PC-3 (cell line): ENCODE measurements at regions not wholly inside any gene's neighbourhood (a gene's known extent, or its start where the extent isn't known, plus 50 kb on each side); places are given as distances from the start of the nearest gene placed in this dataset.
"Not testable (repeated sequence)": the region's sequence is repeated elsewhere in the genome, so short reads cannot be mapped to it uniquely, and the experiment has no call there.

Source experiments
- EZH2 ChIP-seq: fragments of 300-600 bp; sonication (generic); IDR thresholded peaks from one replicate; pipeline ENCODE4 v1.6.1; 2017; ENCODE audit warnings: antibody characterized with exemption, mild to moderate bottlenecking, low read length; ENCODE audit not compliant: unreplicated experiment
- TF ChIP-seq, protein P1 (sequence below): fragments of 300-600 bp; sonication (generic); conservative IDR thresholded peaks from 2 replicates; pipeline ENCODE4 v1.5.1; 2017; ENCODE audit warnings: antibody characterized with exemption, low read depth, mild to moderate bottlenecking, low read length

DNA sequence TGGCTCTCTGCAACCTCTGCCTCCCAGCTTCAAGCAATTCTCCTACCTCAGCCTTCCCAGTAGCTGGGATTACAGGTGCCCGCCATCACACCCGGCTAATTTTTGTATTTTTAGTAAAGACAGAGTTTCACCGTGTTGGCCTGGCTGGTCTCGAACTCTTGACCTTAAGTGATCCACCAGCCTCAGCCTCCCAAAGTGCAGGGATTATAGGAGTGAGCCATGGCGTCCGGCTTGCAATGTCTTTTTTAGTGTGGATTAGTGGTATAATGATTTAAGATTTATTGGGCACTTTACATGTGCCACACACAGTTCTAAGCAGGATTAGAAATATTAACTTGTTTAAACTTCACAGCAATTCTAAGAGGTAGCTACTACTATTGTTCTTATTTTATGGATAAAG, 353.6 kb upstream of the C2CD4B start:
- TF ChIP-seq EZH2: not testable (repeated sequence)
- TF ChIP-seq, protein P1, sequence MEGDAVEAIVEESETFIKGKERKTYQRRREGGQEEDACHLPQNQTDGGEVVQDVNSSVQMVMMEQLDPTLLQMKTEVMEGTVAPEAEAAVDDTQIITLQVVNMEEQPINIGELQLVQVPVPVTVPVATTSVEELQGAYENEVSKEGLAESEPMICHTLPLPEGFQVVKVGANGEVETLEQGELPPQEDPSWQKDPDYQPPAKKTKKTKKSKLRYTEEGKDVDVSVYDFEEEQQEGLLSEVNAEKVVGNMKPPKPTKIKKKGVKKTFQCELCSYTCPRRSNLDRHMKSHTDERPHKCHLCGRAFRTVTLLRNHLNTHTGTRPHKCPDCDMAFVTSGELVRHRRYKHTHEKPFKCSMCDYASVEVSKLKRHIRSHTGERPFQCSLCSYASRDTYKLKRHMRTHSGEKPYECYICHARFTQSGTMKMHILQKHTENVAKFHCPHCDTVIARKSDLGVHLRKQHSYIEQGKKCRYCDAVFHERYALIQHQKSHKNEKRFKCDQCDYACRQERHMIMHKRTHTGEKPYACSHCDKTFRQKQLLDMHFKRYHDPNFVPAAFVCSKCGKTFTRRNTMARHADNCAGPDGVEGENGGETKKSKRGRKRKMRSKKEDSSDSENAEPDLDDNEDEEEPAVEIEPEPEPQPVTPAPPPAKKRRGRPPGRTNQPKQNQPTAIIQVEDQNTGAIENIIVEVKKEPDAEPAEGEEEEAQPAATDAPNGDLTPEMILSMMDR: not testable (repeated sequence)
